Adipocyte (in vitro differentiated cells): ENCODE measurements at regions not wholly inside any gene's neighbourhood (a gene's known extent, or its start where the extent isn't known, plus 50 kb on each side); places are given as distances from the start of the nearest gene placed in this dataset.

Source experiments
- DNase-seq: peaks from one replicate; pipeline ENCODE4 v3.0.0-alpha.2; 2015; ENCODE audit warnings: low read depth
- H3K27me3 ChIP-seq: replicated peaks from 2 replicates; pipeline ENCODE4 v1.7.0; 2013; ENCODE audit warnings: mild to moderate bottlenecking, low read length, moderate library complexity; ENCODE audit not compliant: control insufficient read depth, insufficient read depth
- H3K36me3 ChIP-seq: 2 replicates; pipeline ENCODE4 v1.7.0; 2013; ENCODE audit warnings: low read length, mild to moderate bottlenecking, moderate library complexity; ENCODE audit not compliant: control insufficient read depth, insufficient read depth, severe bottlenecking
- H3K4me1 ChIP-seq: 2 replicates; pipeline ENCODE4 v1.7.0; 2013; ENCODE audit warnings: mild to moderate bottlenecking, low read length, moderate library complexity; ENCODE audit not compliant: control insufficient read depth, insufficient read depth
- H3K4me3 ChIP-seq: 2 replicates; pipeline ENCODE4 v1.7.0; 2013; ENCODE audit warnings: mild to moderate bottlenecking, low read length, moderate library complexity
- H3K9ac ChIP-seq: 2 replicates; pipeline ENCODE4 v1.7.0; 2013; ENCODE audit warnings: mild to moderate bottlenecking, low read length, moderate library complexity
- H3K9me3 ChIP-seq: 2 replicates; pipeline ENCODE4 v1.7.0; 2013; ENCODE audit warnings: mild to moderate bottlenecking, low read length, moderate library complexity; ENCODE audit not compliant: control insufficient read depth

- Histone ChIP-seq H3K4me1 (peaks cover 50% of the 10 kb centered on the region), H3K9ac (no peak overlapping the region), H3K9me3 (peaks cover 4% of the 10 kb centered on the region), H3K27me3 (no peaks in the 10 kb centered on the region), H3K4me3 (no peak overlapping the region), H3K36me3 (no peaks in the 10 kb centered on the region)
- no peak for DNase-seq
Measured at GRCh38 chr12:115332945-115333344, 649.0 kb upstream of the TBX3 start.

GRCh38 chr12:115325858-115326257 lies 641.9 kb upstream of the TBX3 start:
- peaks cover 4% of the 10 kb centered on the region for H3K9me3 ChIP-seq
- no peak overlapping the region for H3K4me3 ChIP-seq
- H3K36me3 ChIP-seq: no peaks in the 10 kb centered on the region
- H3K4me1 ChIP-seq: peaks cover 30% of the 10 kb centered on the region
- H3K9ac ChIP-seq: no peak overlapping the region
- DNase-seq: no peak
- H3K27me3 ChIP-seq: no peaks in the 10 kb centered on the region

GRCh38 chr12:115324949-115325593 lies 641.1 kb upstream of the TBX3 start:
- H3K9ac ChIP-seq: no peak overlapping the region
- peaks cover 33% of the 10 kb centered on the region for H3K4me1 ChIP-seq
- H3K9me3 ChIP-seq: peaks cover 4% of the 10 kb centered on the region
- no peak overlapping the region for H3K4me3 ChIP-seq
- no peak for DNase-seq
- H3K36me3 ChIP-seq: no peaks in the 10 kb centered on the region
- H3K27me3 ChIP-seq: no peaks in the 10 kb centered on the region

- no peak overlapping the region for H3K9ac ChIP-seq
Measured at GRCh38 chr12:115323223-115323905, 639.4 kb upstream of the TBX3 start.

GRCh38 chr12:115322275-115322674 lies 638.3 kb upstream of the TBX3 start:
- H3K9me3 ChIP-seq: no peaks in the 10 kb centered on the region
- peak; percentile 10 for DNase-seq
- no peaks in the 10 kb centered on the region for H3K27me3 ChIP-seq
- H3K36me3 ChIP-seq: no peaks in the 10 kb centered on the region
- peaks cover 33% of the 10 kb centered on the region for H3K4me1 ChIP-seq
- no peak overlapping the region for H3K4me3 ChIP-seq
- H3K9ac ChIP-seq: no peak overlapping the region

More at GRCh38 chr12:115323223-115323905, 639.4 kb upstream of the TBX3 start:
- peaks cover 33% of the 10 kb centered on the region for H3K4me1 ChIP-seq
- no peaks in the 10 kb centered on the region for H3K36me3 ChIP-seq
- peak; percentile 57 for DNase-seq
- H3K27me3 ChIP-seq: no peaks in the 10 kb centered on the region
- H3K9me3 ChIP-seq: no peaks in the 10 kb centered on the region
- H3K4me3 ChIP-seq: no peak overlapping the region

- Histone ChIP-seq H3K9me3 (no peaks in the 10 kb centered on the region), H3K4me3 (no peak overlapping the region), H3K9ac (no peak overlapping the region), H3K4me1 (peaks cover 32% of the 10 kb centered on the region), H3K27me3 (no peaks in the 10 kb centered on the region), H3K36me3 (no peaks in the 10 kb centered on the region)
- DNase-seq: no peak
Measured at GRCh38 chr12:115320967-115321366, 637.0 kb upstream of the TBX3 start.

- no peak for DNase-seq
- Histone ChIP-seq H3K9me3 (no peaks in the 10 kb centered on the region), H3K4me1 (peaks cover 27% of the 10 kb centered on the region), H3K9ac (no peak overlapping the region), H3K36me3 (no peaks in the 10 kb centered on the region), H3K4me3 (no peak overlapping the region), H3K27me3 (no peaks in the 10 kb centered on the region)
Measured at GRCh38 chr12:115320451-115320850, 636.5 kb upstream of the TBX3 start.

GRCh38 chr12:115319446-115320040 lies 635.6 kb upstream of the TBX3 start:
- H3K4me3 ChIP-seq: no peak overlapping the region
- H3K36me3 ChIP-seq: no peaks in the 10 kb centered on the region
- no peak for DNase-seq
- H3K9ac ChIP-seq: no peak overlapping the region
- H3K27me3 ChIP-seq: no peaks in the 10 kb centered on the region
- H3K9me3 ChIP-seq: no peaks in the 10 kb centered on the region
- peaks cover 17% of the 10 kb centered on the region for H3K4me1 ChIP-seq

- peak; percentile 32 for DNase-seq
- Histone ChIP-seq H3K4me3 (no peak overlapping the region), H3K9ac (no peak overlapping the region), H3K4me1 (peaks cover 4% of the 10 kb centered on the region), H3K9me3 (no peaks in the 10 kb centered on the region), H3K36me3 (no peaks in the 10 kb centered on the region), H3K27me3 (no peaks in the 10 kb centered on the region)
Measured at GRCh38 chr12:115313929-115314328, 630.0 kb upstream of the TBX3 start.

GRCh38 chr12:115312901-115313300 lies 628.9 kb upstream of the TBX3 start:
- H3K9me3 ChIP-seq: no peaks in the 10 kb centered on the region
- no peaks in the 10 kb centered on the region for H3K27me3 ChIP-seq
- no peak for DNase-seq

GRCh38 chr12:115311875-115312274 lies 627.9 kb upstream of the TBX3 start:
- H3K4me1 ChIP-seq: peaks cover 4% of the 10 kb centered on the region
- DNase-seq: no peak
- H3K36me3 ChIP-seq: no peaks in the 10 kb centered on the region
- H3K9ac ChIP-seq: no peak overlapping the region
- no peak overlapping the region for H3K4me3 ChIP-seq
- H3K27me3 ChIP-seq: no peaks in the 10 kb centered on the region
- H3K9me3 ChIP-seq: no peaks in the 10 kb centered on the region

More at GRCh38 chr12:115312901-115313300, 628.9 kb upstream of the TBX3 start:
- H3K4me1 ChIP-seq: peaks cover 4% of the 10 kb centered on the region
- H3K4me3 ChIP-seq: no peak overlapping the region
- H3K36me3 ChIP-seq: no peaks in the 10 kb centered on the region
- H3K9ac ChIP-seq: no peak overlapping the region
